SK-N-SH (cell line): ENCODE measurements at regions not wholly inside any gene's neighbourhood (a gene's known extent, or its start where the extent isn't known, plus 50 kb on each side); places are given as distances from the start of the nearest gene placed in this dataset.
A peak's percentile ranks its signal among the peaks of the same experiment; 100 is the strongest.

Experiments used
- CTCF ChIA-PET: fragments of 300-600, 350-600 bp; formaldehyde crosslinking; extraction: SDS; loops from one replicate; lab custom pipeline; 2021; lab: Yijun Ruan, JAX
- POLR2A ChIA-PET: fragments of 350-600 bp; sonication (Branson Sonifier 250); formaldehyde crosslinking; extraction: SDS; loops from one replicate; lab custom pipeline; 2020; ENCODE audit warnings: antibody characterized with exemption, inconsistent platforms; lab: Yijun Ruan, JAX
- DNase-seq: peaks from one replicate; pipeline ENCODE4 v3.0.0; 2012
- H2AFZ ChIP-seq: fragments of 200-600 bp; sonication (generic); 2 replicates; pipeline ENCODE4 v1.8.1; 2016; ENCODE audit warnings: antibody characterized with exemption, mild to moderate bottlenecking, low read depth
- H3F3A ChIP-seq: fragments of 200-600 bp; sonication (generic); replicated peaks from 2 replicates; pipeline ENCODE3; 2016; ENCODE audit warnings: antibody characterized with exemption, mild to moderate bottlenecking; ENCODE audit not compliant: insufficient read depth
- H3K27ac ChIP-seq, 2 experiments: fragments of 200-500 bp in 1 of 2; fragments of 200-600 bp in 1 of 2; sonication (Bioruptor generic) in 1 of 2; sonication (generic), shearing (Covaris generic) in 1 of 2; 2 replicates each; pipeline versions ENCODE4 v1.5.1 to v1.6.1; 2014 to 2016; ENCODE audit warnings: low read depth in 2 of 2, inconsistent platforms in 1 of 2, low read length in 1 of 2, mild to moderate bottlenecking in 1 of 2, mixed read lengths in 1 of 2
- H3K27me3 ChIP-seq: fragments of 200-600 bp; sonication (generic), shearing (Covaris generic); 2 replicates; pipeline ENCODE4 v1.6.1; 2016; ENCODE audit warnings: mixed run types; ENCODE audit not compliant: insufficient read depth
- H3K36me3 ChIP-seq, 2 experiments: fragments of 200-500 bp in 1 of 2; fragments of 200-600 bp in 1 of 2; sonication (Bioruptor generic) in 1 of 2; sonication (generic) in 1 of 2; replicated peaks in 1 of 2; 2 replicates each; pipeline versions ENCODE3 to v1.5.1; 2014 to 2016; ENCODE audit warnings: low read length in 1 of 2, mild to moderate bottlenecking in 1 of 2; ENCODE audit not compliant: insufficient read depth in 2 of 2, control insufficient read depth in 1 of 2
- H3K4me1 ChIP-seq, 2 experiments: fragments of 200-500 bp in 1 of 2; fragments of 200-600 bp in 1 of 2; sonication (Bioruptor generic) in 1 of 2; sonication (generic), shearing (Covaris generic) in 1 of 2; 2 replicates each; pipeline versions ENCODE4 v1.5.1 to v1.6.1; 2014 to 2016; ENCODE audit warnings: low read depth in 1 of 2, low read length in 1 of 2, mixed run types in 1 of 2; ENCODE audit not compliant: insufficient read depth in 2 of 2, control insufficient read depth in 1 of 2
- H3K4me2 ChIP-seq: fragments of 200-600 bp; sonication (generic), shearing (Covaris generic); 2 replicates; pipeline ENCODE4 v1.6.1; 2017; ENCODE audit warnings: mixed run types
- H3K4me3 ChIP-seq, 2 experiments: fragments of 200-500 bp in 1 of 2; fragments of 200-600 bp in 1 of 2; sonication (Bioruptor generic) in 1 of 2; sonication (generic), shearing (Covaris generic) in 1 of 2; 2 replicates each; pipeline versions ENCODE4 v1.5.1 to v1.8.1; 2014 to 2016; ENCODE audit warnings: low read depth in 2 of 2, inconsistent platforms in 1 of 2, low read length in 1 of 2, mild to moderate bottlenecking in 1 of 2, mixed read lengths in 1 of 2, moderate library complexity in 1 of 2
- H3K79me2 ChIP-seq: fragments of 200-600 bp; sonication (generic); 2 replicates; pipeline ENCODE4 v1.8.1; 2017; ENCODE audit warnings: mild to moderate bottlenecking; ENCODE audit not compliant: insufficient read depth
- H3K9ac ChIP-seq: fragments of 200-600 bp; sonication (generic); 2 replicates; pipeline ENCODE4 v1.6.1; 2017; ENCODE audit warnings: mixed run types
- H3K9me2 ChIP-seq: fragments of 200-600 bp; sonication (generic); 2 replicates; pipeline ENCODE4 v1.6.1; 2017; ENCODE audit warnings: mixed run types
- H3K9me3 ChIP-seq: fragments of 200-600 bp; sonication (generic); 2 replicates; pipeline ENCODE4 v1.6.1; 2017; ENCODE audit warnings: mixed run types, mild to moderate bottlenecking, moderate library complexity
- H4K20me1 ChIP-seq: fragments of 200-600 bp; sonication (generic); 2 replicates; pipeline ENCODE4 v1.6.1; 2017; ENCODE audit warnings: mild to moderate bottlenecking, mixed run types; ENCODE audit not compliant: insufficient read depth
- GABPA ChIP-seq: IDR thresholded peaks from 2 replicates; pipeline ENCODE4 v1.4.0; 2012; ENCODE audit warnings: low read depth, mild to moderate bottlenecking
- GATA2 ChIP-seq: sonication (generic); formaldehyde crosslinking; IDR thresholded peaks from 2 replicates; pipeline ENCODE4 v1.5.0; 2020; ENCODE audit warnings: mild to moderate bottlenecking, missing genetic modification reagents
- MEF2A ChIP-seq: IDR thresholded peaks from 2 replicates; pipeline ENCODE4 v1.4.0; 2012; ENCODE audit warnings: low read depth, borderline replicate concordance
- NFIC ChIP-seq: IDR thresholded peaks from 2 replicates; pipeline ENCODE4 v1.4.0; 2012; ENCODE audit warnings: borderline replicate concordance
- REST ChIP-seq: IDR thresholded peaks from 2 replicates; pipeline ENCODE4 v1.6.1; 2012; ENCODE audit warnings: mild to moderate bottlenecking, low read depth, low read length, moderate library complexity
- WGBS: methylation state at CpG from one replicate; pipeline ENCODE4 v1.1.6; 2017; ENCODE audit warnings: low lambda C conversion rate; 5-methylcytosine and 5-hydroxymethylcytosine counted together
- TF ChIP-seq, protein P1 (sequence below): IDR thresholded peaks from 2 replicates; pipeline ENCODE4 v1.4.0; 2012; ENCODE audit warnings: low read depth, borderline replicate concordance
- TF ChIP-seq, protein P2 (sequence below): fragments of 150-350 bp; IDR thresholded peaks from 2 replicates; pipeline ENCODE4 v1.6.1; 2017; ENCODE audit warnings: antibody characterized with exemption, low read length, low read depth, borderline replicate concordance
- TF ChIP-seq, protein P3 (sequence below): fragments of 150-350 bp; IDR thresholded peaks from 2 replicates; pipeline ENCODE4 v1.6.1; 2016; ENCODE audit warnings: mild to moderate bottlenecking, low read depth, low read length

GRCh38 chr22:26891429-26891828, 234.0 kb downstream of the MIAT start (continued):
- TF ChIP-seq REST (no peak), MEF2A (no peak), GATA2 (CRISPR knock-in tag) (no peak), GABPA (no peak)
- TF ChIP-seq, protein P1, sequence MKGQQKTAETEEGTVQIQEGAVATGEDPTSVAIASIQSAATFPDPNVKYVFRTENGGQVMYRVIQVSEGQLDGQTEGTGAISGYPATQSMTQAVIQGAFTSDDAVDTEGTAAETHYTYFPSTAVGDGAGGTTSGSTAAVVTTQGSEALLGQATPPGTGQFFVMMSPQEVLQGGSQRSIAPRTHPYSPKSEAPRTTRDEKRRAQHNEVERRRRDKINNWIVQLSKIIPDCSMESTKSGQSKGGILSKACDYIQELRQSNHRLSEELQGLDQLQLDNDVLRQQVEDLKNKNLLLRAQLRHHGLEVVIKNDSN, result no peak
- TF ChIP-seq, protein P2, sequence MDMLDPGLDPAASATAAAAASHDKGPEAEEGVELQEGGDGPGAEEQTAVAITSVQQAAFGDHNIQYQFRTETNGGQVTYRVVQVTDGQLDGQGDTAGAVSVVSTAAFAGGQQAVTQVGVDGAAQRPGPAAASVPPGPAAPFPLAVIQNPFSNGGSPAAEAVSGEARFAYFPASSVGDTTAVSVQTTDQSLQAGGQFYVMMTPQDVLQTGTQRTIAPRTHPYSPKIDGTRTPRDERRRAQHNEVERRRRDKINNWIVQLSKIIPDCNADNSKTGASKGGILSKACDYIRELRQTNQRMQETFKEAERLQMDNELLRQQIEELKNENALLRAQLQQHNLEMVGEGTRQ, result no peak
- TF ChIP-seq, protein P3, sequence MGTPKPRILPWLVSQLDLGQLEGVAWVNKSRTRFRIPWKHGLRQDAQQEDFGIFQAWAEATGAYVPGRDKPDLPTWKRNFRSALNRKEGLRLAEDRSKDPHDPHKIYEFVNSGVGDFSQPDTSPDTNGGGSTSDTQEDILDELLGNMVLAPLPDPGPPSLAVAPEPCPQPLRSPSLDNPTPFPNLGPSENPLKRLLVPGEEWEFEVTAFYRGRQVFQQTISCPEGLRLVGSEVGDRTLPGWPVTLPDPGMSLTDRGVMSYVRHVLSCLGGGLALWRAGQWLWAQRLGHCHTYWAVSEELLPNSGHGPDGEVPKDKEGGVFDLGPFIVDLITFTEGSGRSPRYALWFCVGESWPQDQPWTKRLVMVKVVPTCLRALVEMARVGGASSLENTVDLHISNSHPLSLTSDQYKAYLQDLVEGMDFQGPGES, result no peak

GRCh38 chr22:26892166-26893041, 235.0 kb downstream of the MIAT start:
- TF ChIP-seq, protein P1, result no peak
- TF ChIP-seq NFIC, result peak; percentile 52
- Histone ChIP-seq H3K36me3 (no peaks in the 10 kb centered on the region), H3K27me3 (no peaks in the 10 kb centered on the region), H3K9me2 (no peaks in the 10 kb centered on the region), H3F3A (peaks cover 29% of the 10 kb centered on the region), H3K79me2 (no peaks in the 10 kb centered on the region), H4K20me1 (peaks cover 6% of the 10 kb centered on the region; the same call in 1 of the 2 replicates), H3K9ac (no peak overlapping the region), H3K27ac (no peak overlapping the region), H3K4me2 (0 out of 2 replicates have a peak overlapping the region, but pooled peaks have one; percentile 13), H3K4me3 (no peak overlapping the region), H3K9me3 (no peaks in the 10 kb centered on the region), H3K4me1 (peaks cover 6 to 37% of the 10 kb centered on the region in 2 experiments; a peak in 3 of 4 replicates), H2AFZ (no peak overlapping the region)
- WGBS, result 67% methylated on average over 20 of the region's 20 CpGs
- DNase-seq, result no peak
- ChIA-PET POLR2A (interaction anchor here (0.5 kb wide), 1 partner anchor 64 kb away, joined by 3 read pairs; no protein-coding TSS in a partner anchor), CTCF (interaction anchor here (1.3 to 1.6 kb wide), 2 partner anchors 8 to 50 kb away, joined by 3 read pairs; no protein-coding TSS in a partner anchor)
